ENCODE measurements at regions not wholly inside any gene's neighbourhood (a gene's known extent, or its start where the extent isn't known, plus 50 kb on each side); places are given as distances from the start of the nearest gene placed in this dataset.

DNA sequence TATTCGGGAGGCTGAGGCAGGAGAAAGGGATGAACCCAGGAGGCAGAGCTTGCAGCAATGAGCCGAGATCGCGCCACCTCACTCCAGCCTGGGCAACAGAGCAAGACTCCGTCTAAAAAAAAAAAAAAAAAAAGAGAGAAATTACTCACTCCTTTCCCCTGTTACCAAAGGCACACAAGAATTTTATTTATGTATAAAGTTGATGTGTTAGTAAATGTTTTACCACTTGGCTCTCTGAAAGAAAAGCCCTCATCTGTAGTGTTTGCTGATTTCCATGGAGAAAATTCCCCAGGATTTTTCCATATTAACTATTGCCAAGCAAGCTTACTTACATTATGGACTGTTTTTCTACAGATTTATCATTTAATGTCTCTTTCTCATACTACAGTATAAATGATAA is 142.1 kb upstream of the PABPC4L start:
- TF ChIP-seq, protein P1, sequence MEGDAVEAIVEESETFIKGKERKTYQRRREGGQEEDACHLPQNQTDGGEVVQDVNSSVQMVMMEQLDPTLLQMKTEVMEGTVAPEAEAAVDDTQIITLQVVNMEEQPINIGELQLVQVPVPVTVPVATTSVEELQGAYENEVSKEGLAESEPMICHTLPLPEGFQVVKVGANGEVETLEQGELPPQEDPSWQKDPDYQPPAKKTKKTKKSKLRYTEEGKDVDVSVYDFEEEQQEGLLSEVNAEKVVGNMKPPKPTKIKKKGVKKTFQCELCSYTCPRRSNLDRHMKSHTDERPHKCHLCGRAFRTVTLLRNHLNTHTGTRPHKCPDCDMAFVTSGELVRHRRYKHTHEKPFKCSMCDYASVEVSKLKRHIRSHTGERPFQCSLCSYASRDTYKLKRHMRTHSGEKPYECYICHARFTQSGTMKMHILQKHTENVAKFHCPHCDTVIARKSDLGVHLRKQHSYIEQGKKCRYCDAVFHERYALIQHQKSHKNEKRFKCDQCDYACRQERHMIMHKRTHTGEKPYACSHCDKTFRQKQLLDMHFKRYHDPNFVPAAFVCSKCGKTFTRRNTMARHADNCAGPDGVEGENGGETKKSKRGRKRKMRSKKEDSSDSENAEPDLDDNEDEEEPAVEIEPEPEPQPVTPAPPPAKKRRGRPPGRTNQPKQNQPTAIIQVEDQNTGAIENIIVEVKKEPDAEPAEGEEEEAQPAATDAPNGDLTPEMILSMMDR (IDR thresholded peaks at IDR 0.05; ENCODE audit: insufficient read depth, low read depth, low read length, missing control alignments) = no peak
- no peak for DNase-seq (ENCODE audit: low read depth)
- no peak overlapping the region for H3K4me3 ChIP-seq (ENCODE audit: low read depth, low read length)

DNA sequence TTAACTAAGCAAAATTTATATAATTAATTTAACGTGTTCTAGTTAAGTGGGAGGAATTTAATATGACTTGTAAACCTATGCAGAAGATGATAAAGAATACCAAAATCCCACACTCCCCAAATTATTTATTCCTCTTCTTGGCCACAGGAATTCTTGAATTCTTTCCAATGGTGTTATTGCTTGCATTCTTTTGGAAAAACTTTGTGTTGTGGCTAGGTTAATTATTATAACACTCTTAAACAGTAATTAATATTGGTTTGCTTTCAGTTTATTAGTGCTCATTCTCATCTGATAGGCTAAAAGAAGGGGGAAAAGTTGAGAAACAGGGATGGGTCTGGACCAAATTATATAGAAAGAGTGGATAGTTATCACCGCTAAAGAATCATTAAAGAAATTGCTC is 141.5 kb upstream of the PABPC4L start:
- H3K4me3 ChIP-seq (ENCODE audit: low read depth, low read length) = no peak overlapping the region
- no peak for DNase-seq (ENCODE audit: low read depth)
- TF ChIP-seq, protein P1 (IDR thresholded peaks at IDR 0.05; ENCODE audit: insufficient read depth, low read depth, low read length, missing control alignments) = no peak

DNA sequence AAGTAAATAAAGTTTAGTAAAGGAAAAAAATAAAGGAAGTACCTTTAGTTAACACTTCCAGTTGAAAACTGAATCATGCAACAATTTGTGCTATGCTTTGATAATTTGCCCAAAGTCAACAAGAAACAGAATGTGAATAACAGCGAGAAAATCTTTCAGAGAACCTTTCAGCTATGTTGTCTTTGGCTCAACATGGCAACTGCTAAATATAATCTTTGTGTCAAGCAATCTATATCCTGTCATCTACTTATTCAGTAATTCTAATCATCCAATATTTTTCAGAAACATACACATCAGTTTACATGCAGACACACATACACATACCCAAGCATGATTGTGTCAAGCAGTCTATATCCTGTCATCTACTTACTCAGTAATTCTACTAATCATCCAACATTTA is 136.0 kb upstream of the PABPC4L start:
- H3K4me3 ChIP-seq (ENCODE audit: low read depth, low read length) = no peak overlapping the region
- TF ChIP-seq, protein P1 (IDR thresholded peaks at IDR 0.05; ENCODE audit: insufficient read depth, low read depth, low read length, missing control alignments) = no peak
- DNase-seq (ENCODE audit: low read depth) = no peak

DNA sequence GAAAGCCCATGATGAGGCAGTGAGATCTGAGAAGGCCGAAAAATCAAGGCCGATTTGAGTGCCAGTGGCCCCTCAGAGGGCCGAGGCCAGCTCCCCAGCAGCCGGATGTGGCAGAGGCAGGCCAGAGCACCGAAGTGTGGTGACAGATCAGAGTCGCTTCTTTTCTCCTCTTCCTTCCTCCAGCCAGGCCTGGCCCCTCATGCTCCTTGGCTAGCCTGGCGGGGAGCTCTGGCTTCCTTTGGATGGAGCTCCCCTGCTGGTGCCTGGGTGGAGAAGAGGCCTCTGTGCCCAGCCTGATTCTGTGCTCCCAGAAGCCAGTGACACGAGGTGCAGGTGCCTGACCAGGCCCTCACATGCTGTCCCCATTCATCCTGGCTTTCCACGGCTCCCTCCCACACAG is 127.2 kb upstream of the PABPC4L start:
- DNase-seq (ENCODE audit: low read depth) = peak; percentile 4
- H3K4me3 ChIP-seq (ENCODE audit: low read depth, low read length) = no peak overlapping the region
- TF ChIP-seq, protein P1 (IDR thresholded peaks at IDR 0.05; ENCODE audit: insufficient read depth, low read depth, low read length, missing control alignments) = no peak

DNA sequence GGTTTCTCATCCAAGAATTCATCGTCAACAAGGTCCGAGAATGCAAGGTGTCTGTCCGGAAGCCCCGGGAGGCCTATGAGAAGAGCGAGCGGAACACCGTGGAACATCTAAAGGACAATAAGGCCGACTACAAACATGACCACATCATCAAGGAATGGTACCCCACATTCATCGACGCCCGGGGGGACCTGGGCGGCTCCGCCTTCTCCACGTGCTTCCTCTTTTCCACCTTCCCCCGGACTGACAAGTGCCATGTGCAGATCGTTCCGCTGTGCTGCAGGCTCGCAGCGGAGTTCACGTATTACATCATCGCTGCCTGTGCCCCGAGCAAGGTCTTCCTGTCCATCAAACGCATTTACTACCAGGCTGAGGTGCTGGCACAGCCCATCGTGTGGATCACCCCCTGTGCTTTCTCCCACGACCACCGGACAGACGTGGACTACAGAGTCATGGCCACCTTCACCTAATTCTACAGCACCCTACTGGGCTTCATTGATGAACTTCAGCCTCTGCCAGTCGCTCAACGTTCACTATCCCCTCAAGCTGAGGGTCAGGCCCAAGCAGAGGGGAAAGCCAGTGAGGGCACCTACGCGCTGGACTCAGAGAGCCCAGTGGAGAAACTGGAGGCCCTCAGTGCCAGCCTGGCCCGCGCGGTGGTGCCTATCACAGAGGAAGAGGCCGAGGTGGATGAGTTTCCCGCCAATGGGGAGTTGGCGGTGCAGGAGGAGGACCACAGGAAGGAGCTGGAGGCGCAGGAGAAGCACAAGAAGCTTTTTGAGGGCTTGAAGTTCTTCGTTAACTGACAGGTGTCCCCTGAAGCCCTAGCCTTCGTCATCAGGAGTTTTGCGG is 125.9 kb upstream of the PABPC4L start:
- no peak overlapping the region for H3K4me3 ChIP-seq (ENCODE audit: low read depth, low read length)
- TF ChIP-seq, protein P1 (IDR thresholded peaks at IDR 0.05; ENCODE audit: insufficient read depth, low read depth, low read length, missing control alignments) = no peak
- no peak for DNase-seq (ENCODE audit: low read depth)

DNA sequence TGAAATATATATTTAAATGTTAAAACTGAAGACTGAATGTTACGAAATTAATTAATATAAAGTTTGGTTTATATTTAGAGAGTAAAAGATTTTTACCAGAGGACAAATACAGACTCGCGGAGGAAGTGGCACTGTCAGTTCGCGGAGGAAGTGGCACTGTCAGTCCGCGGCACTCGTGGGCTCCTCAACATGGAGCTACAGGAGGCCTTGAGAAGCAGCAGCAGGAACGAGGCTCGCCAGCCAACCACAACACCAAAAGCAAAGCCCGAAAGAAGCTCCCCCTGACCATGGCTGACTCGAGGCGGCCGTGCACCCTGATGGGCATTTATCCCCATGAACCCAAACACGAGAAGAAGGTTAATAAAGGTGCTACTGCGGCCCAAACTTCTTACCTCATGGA is 125.3 kb upstream of the PABPC4L start:
- no peak for DNase-seq (ENCODE audit: low read depth)
- TF ChIP-seq, protein P1 (IDR thresholded peaks at IDR 0.05; ENCODE audit: insufficient read depth, low read depth, low read length, missing control alignments) = no peak
- no peak overlapping the region for H3K4me3 ChIP-seq (ENCODE audit: low read depth, low read length)

DNA sequence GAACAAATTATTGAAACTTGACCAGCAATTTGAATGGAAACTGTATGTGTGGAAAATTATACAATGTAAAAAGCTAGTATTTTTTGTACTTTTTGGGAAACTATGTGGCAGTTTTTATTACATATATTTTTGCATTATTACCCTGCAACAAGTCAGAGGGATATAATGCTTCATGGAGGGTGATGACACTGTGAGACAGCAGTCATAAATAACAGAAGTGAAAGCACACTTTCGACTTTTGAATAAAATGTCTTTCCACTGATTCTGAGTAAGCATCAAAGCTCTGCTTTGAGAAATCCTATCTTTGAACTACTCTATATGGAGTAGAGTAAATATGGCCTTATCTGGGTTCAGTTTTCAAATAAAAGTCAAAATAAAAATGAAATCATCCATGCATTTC is 122.6 kb upstream of the PABPC4L start:
- TF ChIP-seq, protein P1 (IDR thresholded peaks at IDR 0.05; ENCODE audit: insufficient read depth, low read depth, low read length, missing control alignments) = no peak
- H3K4me3 ChIP-seq (ENCODE audit: low read depth, low read length) = no peak overlapping the region
- no peak for DNase-seq (ENCODE audit: low read depth)

All from GM12865 (cell line).